Testis (tissue), 2 donors: ENCODE measurements at regions not wholly inside any gene's neighbourhood (a gene's known extent, or its start where the extent isn't known, plus 50 kb on each side); places are given as distances from the start of the nearest gene placed in this dataset.
A peak's percentile ranks its signal among the peaks of the same experiment; 100 is the strongest.

Experiments
- DNase-seq: peaks from one replicate; pipeline ENCODE4 v3.0.0-alpha.2; 2019
- H3K27ac ChIP-seq, 2 donors: fragments of 200-600 bp; sonication (generic); one replicate each; pipeline ENCODE4 v1.5.1; 2019
- H3K27me3 ChIP-seq: fragments of 200-600 bp; sonication (generic); one replicate; pipeline ENCODE4 v1.5.1; 2019
- H3K36me3 ChIP-seq: fragments of 200-600 bp; sonication (generic); one replicate; pipeline ENCODE4 v1.5.1; 2017; ENCODE audit warnings: low read depth; ENCODE audit errors: missing control alignments
- H3K4me1 ChIP-seq: fragments of 200-600 bp; sonication (generic); one replicate; pipeline ENCODE4 v1.5.1; 2019
- H3K4me3 ChIP-seq, 2 donors: fragments of 200-600 bp; sonication (generic); one replicate each; pipeline ENCODE4 v1.5.1; 2017 to 2019
- H3K9me3 ChIP-seq: fragments of 200-600 bp; sonication (generic); one replicate; pipeline ENCODE4 v1.5.1; 2017
- POLR2A ChIP-seq: fragments of 450-650 bp; IDR thresholded peaks from one replicate; pipeline ENCODE4 v1.6.1; 2017; ENCODE audit warnings: antibody characterized with exemption, mild to moderate bottlenecking, moderate library complexity
- WGBS, 2 donors: methylation state at CpG; one replicate each; pipeline ENCODE4 v1.1.5; 2018; 5-methylcytosine and 5-hydroxymethylcytosine counted together
- intact Hi-C: fragments of 100-400 bp; cut with DNase I; formaldehyde crosslinking; loops from one replicate; pipeline ENCODE4 v1.15.1; 2023; ENCODE audit warnings: low total_unique reads
- TF ChIP-seq, protein P1 (sequence below), 3 experiments: fragments of 450-650 bp in 2 of 3; fragments of 200-600 bp in 1 of 3; sonication (generic) in 1 of 3; IDR thresholded peaks; one replicate each; pipeline ENCODE4 v1.5.1; 2016 to 2019; ENCODE audit warnings: antibody characterized with exemption in 3 of 3, mild to moderate bottlenecking in 2 of 3, moderate library complexity in 1 of 3

DNA sequence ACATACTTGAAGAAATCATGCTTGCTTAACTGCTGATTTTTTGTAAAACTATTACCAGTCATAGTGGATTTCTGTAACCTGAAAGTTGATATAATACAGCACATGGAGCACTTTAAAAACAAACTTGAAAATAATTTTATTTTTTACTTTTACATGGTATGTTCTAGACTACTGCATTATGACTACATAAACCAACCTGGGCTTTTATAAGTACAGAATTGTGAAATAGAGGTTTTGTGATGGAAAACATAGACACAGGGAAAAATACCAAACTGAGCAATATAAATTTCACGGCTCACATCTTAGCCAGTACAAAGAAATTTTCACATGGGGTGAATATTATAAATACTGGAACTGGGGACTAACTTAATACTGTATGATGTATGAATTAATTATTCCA, 59.3 kb upstream of the CTIF start:
- DNase-seq, result no peak
- 86 to 100% methylated on average over 1 of the region's 1 CpG for WGBS, 2 donors
- H3K4me3 ChIP-seq, result no peak overlapping the region
- TF ChIP-seq, protein P1, sequence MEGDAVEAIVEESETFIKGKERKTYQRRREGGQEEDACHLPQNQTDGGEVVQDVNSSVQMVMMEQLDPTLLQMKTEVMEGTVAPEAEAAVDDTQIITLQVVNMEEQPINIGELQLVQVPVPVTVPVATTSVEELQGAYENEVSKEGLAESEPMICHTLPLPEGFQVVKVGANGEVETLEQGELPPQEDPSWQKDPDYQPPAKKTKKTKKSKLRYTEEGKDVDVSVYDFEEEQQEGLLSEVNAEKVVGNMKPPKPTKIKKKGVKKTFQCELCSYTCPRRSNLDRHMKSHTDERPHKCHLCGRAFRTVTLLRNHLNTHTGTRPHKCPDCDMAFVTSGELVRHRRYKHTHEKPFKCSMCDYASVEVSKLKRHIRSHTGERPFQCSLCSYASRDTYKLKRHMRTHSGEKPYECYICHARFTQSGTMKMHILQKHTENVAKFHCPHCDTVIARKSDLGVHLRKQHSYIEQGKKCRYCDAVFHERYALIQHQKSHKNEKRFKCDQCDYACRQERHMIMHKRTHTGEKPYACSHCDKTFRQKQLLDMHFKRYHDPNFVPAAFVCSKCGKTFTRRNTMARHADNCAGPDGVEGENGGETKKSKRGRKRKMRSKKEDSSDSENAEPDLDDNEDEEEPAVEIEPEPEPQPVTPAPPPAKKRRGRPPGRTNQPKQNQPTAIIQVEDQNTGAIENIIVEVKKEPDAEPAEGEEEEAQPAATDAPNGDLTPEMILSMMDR (IDR thresholded peaks at IDR 0.05), result no peak
- no peak for TF ChIP-seq POLR2A
- intact Hi-C loops, result loop anchor here (5.0 kb wide), 1 partner anchor 183 kb away; no protein-coding TSS in a partner anchor
- H3K9me3 ChIP-seq, result no peaks in the 10 kb centered on the region
- no peaks in the 10 kb centered on the region for H3K36me3 ChIP-seq
- peaks cover 6% of the 10 kb centered on the region for H3K4me1 ChIP-seq
- H3K27me3 ChIP-seq, result no peaks in the 10 kb centered on the region
- H3K27ac ChIP-seq, result no peak overlapping the region

DNA sequence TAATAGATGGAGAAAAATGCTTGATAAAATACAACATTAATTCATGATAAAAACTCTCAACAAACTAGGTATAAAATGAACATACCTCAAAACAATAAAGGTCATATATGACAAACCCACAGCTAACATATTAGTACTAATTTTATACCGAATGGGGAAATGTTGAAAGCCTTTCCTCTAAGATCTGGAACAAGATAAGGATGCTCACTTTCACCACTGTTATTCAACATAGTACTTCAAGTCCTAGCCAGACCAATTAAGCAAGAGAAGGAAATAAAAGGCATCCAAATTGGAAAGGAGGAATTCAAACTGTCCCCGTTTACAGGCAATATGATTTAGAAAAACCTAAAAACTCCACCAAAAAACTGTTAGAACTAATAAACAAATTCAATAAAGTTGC, 61.5 kb upstream of the CTIF start:
- TF ChIP-seq, protein P1 (IDR thresholded peaks at IDR 0.05), result no peak
- TF ChIP-seq POLR2A, result no peak
- H3K27ac ChIP-seq, result no peak overlapping the region
- H3K4me1 ChIP-seq, result peaks cover 6% of the 10 kb centered on the region
- DNase-seq, result no peak
- WGBS, 2 donors, result 38 to 60% methylated on average over 2 of the region's 2 CpGs
- H3K36me3 ChIP-seq, result no peaks in the 10 kb centered on the region
- H3K9me3 ChIP-seq, result no peaks in the 10 kb centered on the region
- no peaks in the 10 kb centered on the region for H3K27me3 ChIP-seq
- H3K4me3 ChIP-seq, result no peak overlapping the region
- intact Hi-C loops, result loop anchor here (5.0 kb wide), 1 partner anchor 185 kb away; no protein-coding TSS in a partner anchor

DNA sequence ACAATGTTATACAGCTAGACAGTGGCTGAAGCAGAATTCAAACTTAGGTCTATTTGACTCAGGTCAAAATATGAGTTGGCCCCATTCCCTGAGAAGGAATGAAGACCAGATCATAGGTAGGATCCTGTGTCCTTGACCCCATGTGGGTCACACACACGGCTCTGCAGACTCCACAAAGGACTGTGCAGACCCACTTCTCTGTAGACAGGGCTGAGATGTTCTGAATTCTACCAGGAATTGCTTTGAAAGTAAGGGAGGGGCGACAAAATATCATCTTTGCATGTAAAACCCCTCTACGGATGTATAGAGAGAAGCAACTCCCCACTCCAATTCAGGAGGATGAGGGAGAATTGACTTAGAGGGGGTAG, 62.3 kb upstream of the CTIF start:
- intact Hi-C loops, result loop anchor here (5.0 kb wide), 1 partner anchor 186 kb away; no protein-coding TSS in a partner anchor
- H3K27me3 ChIP-seq, result no peaks in the 10 kb centered on the region
- no peak overlapping the region for H3K4me3 ChIP-seq
- no peak overlapping the region for H3K27ac ChIP-seq
- no peaks in the 10 kb centered on the region for H3K9me3 ChIP-seq
- peaks cover 6% of the 10 kb centered on the region for H3K4me1 ChIP-seq
- no peaks in the 10 kb centered on the region for H3K36me3 ChIP-seq
- WGBS, 2 donors, result 71 to 79% methylated on average over 3 of the region's 3 CpGs
- DNase-seq, result no peak
- no peak for TF ChIP-seq POLR2A
- TF ChIP-seq, protein P1 (IDR thresholded peaks at IDR 0.05), result no peak

DNA sequence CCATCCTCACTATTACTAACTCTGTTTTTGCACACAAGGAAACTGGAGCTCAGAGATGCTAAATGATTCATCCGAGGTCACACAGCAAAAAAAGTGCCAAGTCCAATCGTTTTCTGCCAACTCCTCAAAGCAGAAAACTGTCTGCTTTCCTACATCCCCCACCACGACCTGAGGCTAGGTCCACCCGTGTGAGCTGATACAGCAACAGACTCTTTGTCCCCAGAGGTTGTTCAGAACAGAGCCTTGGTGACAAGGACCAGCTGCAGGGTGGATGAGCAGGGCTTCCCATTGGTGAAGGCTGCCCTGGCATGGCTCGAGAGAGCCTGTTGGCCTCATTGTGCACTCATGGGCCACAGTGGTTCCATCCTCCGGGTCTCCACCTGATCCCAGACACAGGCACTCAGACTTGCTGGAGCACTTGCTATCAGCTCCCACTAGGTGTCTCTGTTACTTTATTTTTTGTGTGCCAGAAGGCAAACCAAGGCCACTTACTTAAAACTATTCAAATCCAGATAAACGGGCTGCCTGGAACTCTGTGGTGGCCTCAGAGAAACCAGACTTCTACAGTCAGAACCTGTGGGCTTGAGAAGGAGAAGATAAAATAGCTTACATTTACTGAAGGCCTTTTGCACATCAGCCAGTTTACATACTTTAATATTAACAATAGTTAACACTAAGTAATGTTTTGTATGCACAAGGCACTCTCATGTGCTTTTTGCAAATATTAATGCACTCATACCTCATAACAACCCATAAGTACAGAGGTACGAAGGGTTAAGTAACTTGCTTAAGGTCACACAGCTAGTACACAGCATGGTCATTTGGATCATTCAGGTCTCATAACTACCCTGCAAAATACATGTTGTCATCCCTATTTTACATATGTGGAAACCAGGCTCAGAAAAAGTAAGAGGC, 62.9 kb upstream of the CTIF start:
- H3K4me1 ChIP-seq, result peaks cover 6% of the 10 kb centered on the region
- DNase-seq, result peak; percentile 67
- H3K36me3 ChIP-seq, result no peaks in the 10 kb centered on the region
- no peaks in the 10 kb centered on the region for H3K27me3 ChIP-seq
- H3K9me3 ChIP-seq, result no peaks in the 10 kb centered on the region
- WGBS, 2 donors, result 38 to 39% methylated on average over 8 of the region's 8 CpGs
- no peak overlapping the region for H3K27ac ChIP-seq
- H3K4me3 ChIP-seq, result no peak overlapping the region
- intact Hi-C loops, result loop anchor here (5.0 kb wide), 1 partner anchor 186 kb away; no protein-coding TSS in a partner anchor
- TF ChIP-seq, protein P1 (IDR thresholded peaks at IDR 0.05), result peak; percentile 78 to 85 (median 82)
- TF ChIP-seq POLR2A, result no peak
